Vagina (tissue), 2 donors: ENCODE measurements at regions not wholly inside any gene's neighbourhood (a gene's known extent, or its start where the extent isn't known, plus 50 kb on each side); places are given as distances from the start of the nearest gene placed in this dataset.

Source experiments
- DNase-seq, 2 donors: peaks; one replicate each; pipeline ENCODE4 v3.0.0-alpha.2; 2017; ENCODE audit errors: extremely low spot score in 2 of 2
- H3K27ac ChIP-seq: fragments of 200-600 bp; sonication (generic); one replicate; pipeline ENCODE4 v1.5.1; 2019
- H3K27me3 ChIP-seq: fragments of 200-600 bp; sonication (generic); one replicate; pipeline ENCODE4 v1.5.1; 2019
- H3K36me3 ChIP-seq, 2 donors: fragments of 200-600 bp; sonication (generic); one replicate each; pipeline ENCODE4 v1.5.1; 2017 to 2019
- H3K4me1 ChIP-seq: fragments of 200-600 bp; sonication (generic); one replicate; pipeline ENCODE4 v1.5.1; 2019
- H3K4me3 ChIP-seq, 2 donors: fragments of 200-600 bp; sonication (generic); 1 replicate in 1 of 2; 2 replicates in 1 of 2; pipeline ENCODE4 v1.5.1; 2016 to 2019
- H3K9me3 ChIP-seq: fragments of 200-600 bp; sonication (generic); one replicate; pipeline ENCODE4 v1.5.1; 2019
- POLR2A ChIP-seq, 2 donors: fragments of 450-650 bp; IDR thresholded peaks; one replicate each; pipeline ENCODE4 v1.6.1; 2017; ENCODE audit warnings: antibody characterized with exemption in 2 of 2, mild to moderate bottlenecking in 2 of 2, moderate library complexity in 2 of 2
- POLR2AphosphoS5 ChIP-seq, 2 donors: sonication (generic); formaldehyde crosslinking; IDR thresholded peaks; one replicate each; pipeline ENCODE4 v1.9.0; 2017; ENCODE audit warnings: antibody characterized with exemption in 2 of 2, mild to moderate bottlenecking in 2 of 2, low read depth in 1 of 2; ENCODE audit not compliant: insufficient read depth in 1 of 2
- intact Hi-C: fragments of 100-400 bp; cut with DNase I; formaldehyde crosslinking; loops from one replicate; pipeline ENCODE4 v1.15.1; 2023
- TF ChIP-seq, protein P1 (sequence below), 3 experiments: fragments of 450-650 bp in 2 of 3; fragments of 200-600 bp in 1 of 3; sonication (generic) in 1 of 3; IDR thresholded peaks; one replicate each; pipeline ENCODE4 v1.5.1; 2017 to 2019; ENCODE audit warnings: antibody characterized with exemption in 3 of 3, mild to moderate bottlenecking in 2 of 3, moderate library complexity in 2 of 3

DNA sequence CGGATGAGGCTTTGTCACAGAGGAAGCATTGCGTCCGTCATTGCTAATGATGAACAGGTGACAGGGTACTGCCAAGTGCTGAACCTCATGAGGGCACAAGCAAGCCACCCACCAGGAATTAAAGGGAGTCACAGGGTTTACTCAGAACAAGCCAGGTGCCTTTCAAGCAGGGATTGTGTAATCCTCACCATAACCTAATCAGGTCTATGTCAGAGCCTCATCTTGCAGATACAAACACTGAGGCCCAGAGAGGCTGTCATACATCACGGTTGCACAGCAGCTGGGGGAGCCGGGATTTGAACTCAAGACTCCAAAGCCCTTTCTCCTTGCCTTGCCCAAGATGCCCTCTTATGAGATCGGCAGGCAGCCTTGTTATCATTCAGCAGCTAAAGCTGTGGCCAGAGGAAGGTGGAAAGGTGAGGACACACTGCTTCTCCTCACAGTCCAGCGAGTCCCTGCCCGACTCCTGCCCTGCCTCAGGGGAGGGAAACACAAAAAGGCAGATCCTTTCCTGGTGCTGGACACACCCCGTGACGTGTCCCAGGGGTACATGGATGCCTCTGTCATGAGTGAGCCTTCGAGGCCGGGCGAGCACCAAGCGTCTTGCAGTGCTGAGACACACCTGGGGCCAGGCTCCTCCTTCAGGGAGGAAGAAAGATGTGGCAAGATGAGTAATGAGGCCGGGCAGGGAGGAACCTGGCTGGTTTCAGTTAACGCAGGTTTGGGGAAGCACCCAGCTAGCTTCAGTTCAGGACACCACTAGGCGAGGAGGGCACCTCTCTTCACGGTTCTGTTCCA is 214.9 kb downstream of the LY86 start:
- DNase-seq, result peak; percentile 94 to 99

DNA sequence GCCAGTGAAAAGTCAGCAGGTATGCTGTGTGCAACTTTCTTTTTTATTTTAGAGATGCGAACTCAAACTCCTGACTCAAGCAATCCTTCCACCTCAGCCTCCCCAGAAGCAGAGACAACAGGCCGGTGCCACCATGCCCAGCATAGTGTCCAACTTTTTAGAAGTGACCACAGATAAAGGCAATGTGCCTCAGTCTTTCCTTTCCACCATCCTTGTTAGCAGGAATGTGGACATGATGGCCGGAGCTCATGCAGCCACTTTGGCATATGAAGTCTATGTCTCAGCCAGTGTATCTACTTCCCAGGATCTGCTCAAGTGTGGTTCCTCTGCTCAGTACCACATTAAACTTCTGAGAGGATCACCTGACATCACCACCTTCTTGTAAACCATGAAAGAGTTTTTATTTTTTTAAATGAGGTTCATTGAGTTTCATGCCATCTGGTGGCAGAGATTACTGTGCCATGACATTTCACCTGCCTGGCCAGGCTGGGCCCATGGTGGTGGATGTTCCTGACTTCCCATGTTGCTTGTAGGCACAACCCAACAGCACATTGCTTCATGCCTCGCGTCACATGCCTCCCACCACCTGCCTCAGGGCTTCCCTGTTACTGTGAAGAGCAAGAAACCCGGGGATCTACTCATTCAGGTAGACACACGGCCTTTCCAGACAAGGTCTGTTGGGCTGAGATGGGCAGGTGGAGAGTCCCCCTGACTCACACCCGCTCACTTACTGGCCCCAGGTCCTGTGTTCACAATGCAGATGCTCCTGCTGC is 216.5 kb downstream of the LY86 start:
- Histone ChIP-seq H3K36me3 (no peaks in the 10 kb centered on the region), H3K27ac (peak overlapping the region; percentile 74), H3K4me1 (no peaks in the 10 kb centered on the region), H3K4me3 (no peak overlapping the region), H3K9me3 (no peaks in the 10 kb centered on the region), H3K27me3 (no peaks in the 10 kb centered on the region)
- intact Hi-C loops, result no loop called here
- peak in 1 of 2 donors; percentile 91 for DNase-seq
- TF ChIP-seq, protein P1, sequence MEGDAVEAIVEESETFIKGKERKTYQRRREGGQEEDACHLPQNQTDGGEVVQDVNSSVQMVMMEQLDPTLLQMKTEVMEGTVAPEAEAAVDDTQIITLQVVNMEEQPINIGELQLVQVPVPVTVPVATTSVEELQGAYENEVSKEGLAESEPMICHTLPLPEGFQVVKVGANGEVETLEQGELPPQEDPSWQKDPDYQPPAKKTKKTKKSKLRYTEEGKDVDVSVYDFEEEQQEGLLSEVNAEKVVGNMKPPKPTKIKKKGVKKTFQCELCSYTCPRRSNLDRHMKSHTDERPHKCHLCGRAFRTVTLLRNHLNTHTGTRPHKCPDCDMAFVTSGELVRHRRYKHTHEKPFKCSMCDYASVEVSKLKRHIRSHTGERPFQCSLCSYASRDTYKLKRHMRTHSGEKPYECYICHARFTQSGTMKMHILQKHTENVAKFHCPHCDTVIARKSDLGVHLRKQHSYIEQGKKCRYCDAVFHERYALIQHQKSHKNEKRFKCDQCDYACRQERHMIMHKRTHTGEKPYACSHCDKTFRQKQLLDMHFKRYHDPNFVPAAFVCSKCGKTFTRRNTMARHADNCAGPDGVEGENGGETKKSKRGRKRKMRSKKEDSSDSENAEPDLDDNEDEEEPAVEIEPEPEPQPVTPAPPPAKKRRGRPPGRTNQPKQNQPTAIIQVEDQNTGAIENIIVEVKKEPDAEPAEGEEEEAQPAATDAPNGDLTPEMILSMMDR (IDR thresholded peaks at IDR 0.05), result no peak
- TF ChIP-seq POLR2A (IDR thresholded peaks at IDR 0.05) (no peak), POLR2AphosphoS5 (IDR thresholded peaks at IDR 0.05; ENCODE audit: insufficient read depth in 1 of 2, low read depth in 1 of 2) (no peak)

More for the DNA sequence above, 214.9 kb downstream of the LY86 start:
- Histone ChIP-seq H3K27me3 (no peaks in the 10 kb centered on the region), H3K36me3 (no peaks in the 10 kb centered on the region), H3K27ac (peak overlapping the region; percentile 74), H3K4me1 (no peaks in the 10 kb centered on the region), H3K9me3 (no peaks in the 10 kb centered on the region), H3K4me3 (no peak overlapping the region)
- intact Hi-C loops, result no loop called here
- TF ChIP-seq POLR2A (IDR thresholded peaks at IDR 0.05) (no peak), POLR2AphosphoS5 (IDR thresholded peaks at IDR 0.05; ENCODE audit: insufficient read depth in 1 of 2, low read depth in 1 of 2) (peak; percentile 67 to 77)
- TF ChIP-seq, protein P1 (IDR thresholded peaks at IDR 0.05), result no peak

DNA sequence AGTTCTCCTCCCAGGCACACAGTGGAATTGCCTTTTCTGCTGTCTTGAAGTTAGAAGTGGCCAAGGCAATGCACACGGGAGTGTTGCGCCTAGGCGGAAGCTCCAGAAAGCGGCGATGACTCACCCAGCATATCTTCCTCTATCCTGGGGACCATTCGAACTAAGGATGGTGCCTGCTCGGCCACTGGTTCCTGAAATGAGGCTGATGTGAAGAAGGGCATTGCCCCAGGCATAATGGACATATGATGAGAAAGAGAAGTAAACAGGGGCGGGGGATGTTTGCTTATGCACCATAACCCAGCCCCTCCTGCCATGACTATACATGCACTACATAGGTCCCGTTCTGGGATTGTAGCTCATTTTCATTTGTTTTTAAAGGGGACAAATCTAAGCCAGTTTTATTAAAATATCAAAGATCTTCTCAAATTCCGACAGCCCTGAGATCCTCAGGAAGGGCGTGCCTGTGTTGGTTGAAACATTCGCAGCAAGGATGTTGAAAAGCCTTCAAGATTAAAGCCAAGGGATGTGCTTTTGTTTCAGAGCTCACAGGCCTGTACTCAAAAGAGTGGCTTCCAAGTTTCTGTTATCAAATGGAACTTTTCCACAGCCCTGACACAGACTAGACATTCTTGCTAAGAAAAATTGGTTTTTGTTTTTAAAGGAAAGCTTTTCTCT is 218.5 kb downstream of the LY86 start:
- H3K4me1 ChIP-seq, result peaks cover 7% of the 10 kb centered on the region
- TF ChIP-seq POLR2A (IDR thresholded peaks at IDR 0.05) (no peak), POLR2AphosphoS5 (IDR thresholded peaks at IDR 0.05; ENCODE audit: insufficient read depth in 1 of 2, low read depth in 1 of 2) (peak in 1 of 2 donors; percentile 24)
- H3K36me3 ChIP-seq, result no peaks in the 10 kb centered on the region
- no peak overlapping the region for H3K27ac ChIP-seq
- peak in 1 of 2 donors; percentile 46 for DNase-seq
- H3K27me3 ChIP-seq, result no peaks in the 10 kb centered on the region
- no peak overlapping the region for H3K4me3 ChIP-seq
- H3K9me3 ChIP-seq, result no peaks in the 10 kb centered on the region
- intact Hi-C loops, result no loop called here

DNA sequence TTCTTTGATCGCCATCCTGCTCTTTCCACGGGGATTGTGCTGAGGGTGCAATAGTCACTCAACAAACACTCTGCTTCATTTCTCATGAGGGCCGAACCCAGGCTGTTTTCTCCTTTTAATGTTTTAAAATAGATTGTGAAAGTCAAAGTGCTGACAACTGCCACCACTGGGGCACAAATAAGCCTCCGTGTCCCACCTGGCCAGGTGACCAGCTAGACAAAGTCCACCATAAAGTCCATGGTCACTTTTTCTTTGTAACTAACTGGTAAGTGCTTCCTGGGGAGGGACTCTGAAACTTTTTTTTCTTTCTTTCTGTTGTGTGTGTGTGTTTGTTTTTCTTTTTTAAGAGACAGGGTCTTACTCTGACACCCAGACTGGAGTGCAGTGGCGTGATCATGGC is 219.8 kb downstream of the LY86 start:
- Histone ChIP-seq H3K9me3 (no peaks in the 10 kb centered on the region), H3K4me1 (peaks cover 7% of the 10 kb centered on the region), H3K4me3 (no peak overlapping the region), H3K36me3 (no peaks in the 10 kb centered on the region), H3K27ac (no peak overlapping the region), H3K27me3 (no peaks in the 10 kb centered on the region)
- TF ChIP-seq POLR2A (IDR thresholded peaks at IDR 0.05) (no peak), POLR2AphosphoS5 (IDR thresholded peaks at IDR 0.05; ENCODE audit: insufficient read depth in 1 of 2, low read depth in 1 of 2) (no peak)
- TF ChIP-seq, protein P1 (IDR thresholded peaks at IDR 0.05), result no peak
- intact Hi-C loops, result no loop called here
- no peak for DNase-seq

DNA sequence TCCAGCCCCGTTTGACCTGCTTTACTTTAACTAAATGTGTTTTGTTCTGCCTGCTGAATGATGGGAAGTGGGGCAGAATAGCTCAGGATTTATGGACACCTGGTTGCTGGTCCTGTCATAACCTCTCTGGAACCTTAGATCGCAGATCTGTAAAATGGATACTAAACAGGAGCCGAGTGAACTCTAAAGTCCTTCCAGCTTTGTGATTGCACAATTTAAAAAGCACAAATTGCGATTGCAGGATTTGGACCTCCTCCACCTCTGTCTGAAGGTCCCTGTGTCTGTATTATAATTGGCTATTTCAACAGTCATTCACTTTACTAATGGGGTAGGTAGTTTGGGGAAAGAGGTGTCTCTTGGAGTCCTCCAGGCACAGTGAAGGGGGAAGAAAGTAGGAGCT is 220.4 kb downstream of the LY86 start:
- Histone ChIP-seq H3K4me1 (peaks cover 7% of the 10 kb centered on the region), H3K4me3 (no peak overlapping the region), H3K9me3 (no peaks in the 10 kb centered on the region), H3K27me3 (no peaks in the 10 kb centered on the region), H3K36me3 (no peaks in the 10 kb centered on the region), H3K27ac (no peak overlapping the region)
- TF ChIP-seq, protein P1 (IDR thresholded peaks at IDR 0.05), result no peak
- TF ChIP-seq POLR2AphosphoS5 (IDR thresholded peaks at IDR 0.05; ENCODE audit: insufficient read depth in 1 of 2, low read depth in 1 of 2) (no peak), POLR2A (IDR thresholded peaks at IDR 0.05) (no peak)
- DNase-seq, result no peak
- intact Hi-C loops, result no loop called here
